Head of caudate nucleus (tissue), 42 donors: ENCODE measurements at regions not wholly inside any gene's neighbourhood (a gene's known extent, or its start where the extent isn't known, plus 50 kb on each side); places are given as distances from the start of the nearest gene placed in this dataset.
A peak's percentile ranks its signal among the peaks of the same experiment; 100 is the strongest.
"Not testable (repeated sequence)": the region's sequence is repeated elsewhere in the genome, so short reads cannot be mapped to it uniquely, and the experiment has no call there.

ENCODE experiments used
- DNase-seq, 42 donors: peaks; one replicate each; pipeline versions ENCODE4 v3.0.0 to v3.0.0-alpha.2; 2020 to 2021; ENCODE audit warnings: mixed read lengths in 7 of 42
- intact Hi-C: fragments of 100-400 bp; cut with DNase I; formaldehyde crosslinking; loops from one replicate; pipeline ENCODE4 v1.15.0; 2022

GRCh38 chr12:63007726-63008125 lies 72.8 kb upstream of the PPM1H start:
- intact Hi-C loops, result no loop called here
- no peak for DNase-seq

DNA sequence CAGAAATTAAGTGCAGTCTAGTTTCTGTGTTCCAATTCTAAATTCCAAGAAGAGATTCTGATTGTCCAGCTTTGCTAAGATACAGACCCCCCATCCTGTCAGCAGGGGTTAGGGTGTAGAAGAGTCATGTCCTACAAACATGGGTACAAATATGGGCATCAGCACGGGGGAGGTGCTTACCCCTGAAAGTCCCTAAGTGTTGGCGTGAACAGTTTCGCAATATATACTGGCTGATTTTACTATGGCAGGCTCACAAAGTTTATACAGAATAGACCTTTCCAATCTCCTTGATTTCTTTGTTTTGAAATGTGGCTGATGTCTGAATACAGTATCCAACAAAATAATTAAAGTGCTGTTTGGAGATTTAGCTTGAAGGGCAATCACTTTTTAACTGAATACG lies 71.6 kb upstream of the PPM1H start:
- intact Hi-C loops, result no loop called here
- DNase-seq, result no peak

DNA sequence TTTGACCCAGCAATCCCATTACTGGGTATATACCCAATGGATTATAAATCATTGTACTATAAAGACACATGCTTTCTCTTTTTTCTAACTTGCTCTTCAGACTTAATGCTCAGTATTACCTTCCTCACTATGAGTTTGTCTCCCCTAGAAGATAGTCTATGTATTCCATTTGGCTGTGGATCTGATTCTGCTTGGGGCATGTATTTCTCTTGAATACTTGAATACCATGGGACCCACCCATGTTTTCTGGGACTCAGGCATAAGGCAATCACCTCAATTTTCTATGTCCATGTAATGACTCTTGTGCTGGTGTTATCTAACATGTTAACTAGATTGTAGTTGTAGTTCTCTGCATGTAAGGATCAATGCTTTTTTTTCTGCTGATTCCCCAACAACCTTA lies 70.4 kb upstream of the PPM1H start:
- intact Hi-C loops, result no loop called here
- DNase-seq, result no peak

GRCh38 chr12:63003223-63003819 lies 68.4 kb upstream of the PPM1H start:
- intact Hi-C loops, result no loop called here
- DNase-seq, result peak in 1 of 42 donors; percentile 8

GRCh38 chr12:63002059-63002458 lies 67.1 kb upstream of the PPM1H start:
- DNase-seq, intact Hi-C loops: not testable (repeated sequence)

DNA sequence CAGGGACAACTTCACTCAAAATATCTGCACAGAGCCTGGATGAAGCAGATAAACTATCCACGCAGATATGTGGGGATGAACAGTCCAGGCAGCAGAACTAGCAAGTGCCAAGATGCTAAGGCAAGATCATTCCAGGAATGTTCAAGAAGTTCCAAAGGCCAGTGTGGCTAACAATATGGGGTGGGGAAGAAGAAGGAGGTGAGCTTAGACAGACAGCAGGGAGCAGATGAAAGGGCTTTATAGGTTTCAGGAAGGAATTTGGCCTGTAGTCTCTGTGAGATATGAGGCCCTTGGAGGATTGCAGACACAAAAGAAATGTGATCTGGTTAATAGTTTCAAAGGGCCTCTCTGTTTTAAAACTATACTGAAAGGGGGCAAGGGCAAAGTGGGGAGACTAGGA lies 63.5 kb upstream of the PPM1H start:
- no peak for DNase-seq
- intact Hi-C loops, result no loop called here

- DNase-seq, result no peak
Observed at GRCh38 chr12:62995097-62995496, 60.1 kb upstream of the PPM1H start.

GRCh38 chr12:62986844-62987243 lies 51.9 kb upstream of the PPM1H start:
- no peak for DNase-seq
- intact Hi-C loops, result no loop called here

More at GRCh38 chr12:62995097-62995496, 60.1 kb upstream of the PPM1H start:
- intact Hi-C loops, result no loop called here
